Calu3 (cell line): ENCODE measurements at regions not wholly inside any gene's neighbourhood (a gene's known extent, or its start where the extent isn't known, plus 50 kb on each side); places are given as distances from the start of the nearest gene placed in this dataset.

Source experiments
- BruUV-seq: library from RNA; stranded (reverse); fragments of 400-500 nt; replicated peaks from 2 replicates; lab custom pipeline; 2021; lab: Mats Ljungman, UMichigan
- CTCF ChIA-PET: fragments of 300-600 bp; sonication (Branson Sonifier 250); formaldehyde crosslinking; loops from one replicate; lab custom pipeline; 2022; ENCODE audit warnings: antibody characterized with exemption; lab: Charles Lee
- DNase-seq: peaks from one replicate; pipeline ENCODE4 v3.0.0; 2022
- H3K27ac Mint-ChIP-seq: one replicate; pipeline ENCODE4 v1.8.0; 2022; ENCODE audit warnings: mixed read lengths; ENCODE audit not compliant: unreplicated experiment
- H3K27me3 Mint-ChIP-seq: one replicate; pipeline ENCODE4 v1.8.0; 2022; ENCODE audit warnings: mixed read lengths; ENCODE audit not compliant: unreplicated experiment
- H3K36me3 Mint-ChIP-seq: one replicate; pipeline ENCODE4 v1.8.0; 2022; ENCODE audit warnings: mild to moderate bottlenecking, moderate library complexity, mixed read lengths; ENCODE audit not compliant: insufficient read depth, unreplicated experiment
- H3K4me1 Mint-ChIP-seq: one replicate; pipeline ENCODE4 v1.8.0; 2022; ENCODE audit warnings: mild to moderate bottlenecking, low read depth, mixed read lengths; ENCODE audit not compliant: unreplicated experiment
- H3K4me3 Mint-ChIP-seq: one replicate; pipeline ENCODE4 v1.8.0; 2022; ENCODE audit warnings: mild to moderate bottlenecking, low read depth, moderate library complexity, mixed read lengths; ENCODE audit not compliant: unreplicated experiment
- H3K9me3 Mint-ChIP-seq: one replicate; pipeline ENCODE4 v1.8.0; 2022; ENCODE audit warnings: low read depth, mixed read lengths; ENCODE audit not compliant: unreplicated experiment
- CTCF ChIP-seq: fragments of 200-600 bp; IDR thresholded peaks from one replicate; pipeline ENCODE4 v1.8.0; 2022; ENCODE audit warnings: antibody characterized with exemption; ENCODE audit not compliant: unreplicated experiment
- intact Hi-C: fragments of 100-400 bp; cut with micrococcal nuclease; formaldehyde crosslinking; loops from one replicate; pipeline ENCODE4 v1.10.0; 2022; ENCODE audit not compliant: unreplicated experiment

GRCh38 chr2:66717973-66718372, 283.0 kb downstream of the MEIS1 start:
- CTCF ChIA-PET: no interaction called here
- H3K27me3 Mint-ChIP-seq: no peaks in the 10 kb centered on the region
- no peak overlapping the region for H3K4me3 Mint-ChIP-seq
- TF ChIP-seq CTCF: no peak
- no peaks in the 10 kb centered on the region for H3K4me1 Mint-ChIP-seq
- intact Hi-C loops: no loop called here
- BruUV-seq: no TSS peak
- no peak for DNase-seq
- H3K27ac Mint-ChIP-seq: no peak overlapping the region
- no peaks in the 10 kb centered on the region for H3K9me3 Mint-ChIP-seq
- no peaks in the 10 kb centered on the region for H3K36me3 Mint-ChIP-seq

- Mint-ChIP-seq H3K27ac (no peak overlapping the region), H3K4me1 (no peaks in the 10 kb centered on the region), H3K36me3 (no peaks in the 10 kb centered on the region), H3K27me3 (no peaks in the 10 kb centered on the region), H3K9me3 (no peaks in the 10 kb centered on the region), H3K4me3 (no peak overlapping the region)
- intact Hi-C loops: no loop called here
- CTCF ChIA-PET: no interaction called here
- TF ChIP-seq CTCF: no peak
- no TSS peak for BruUV-seq
- no peak for DNase-seq
Measured at GRCh38 chr2:66721776-66722175, 286.9 kb downstream of the MEIS1 start.

- Mint-ChIP-seq H3K4me1 (no peaks in the 10 kb centered on the region), H3K4me3 (no peak overlapping the region), H3K36me3 (no peaks in the 10 kb centered on the region)
Measured at GRCh38 chr2:66724241-66724640, 289.3 kb downstream of the MEIS1 start.

GRCh38 chr2:66729416-66730330, 294.7 kb downstream of the MEIS1 start:
- no peak for DNase-seq
- no TSS peak for BruUV-seq
- Mint-ChIP-seq H3K4me3 (no peak overlapping the region), H3K27me3 (no peaks in the 10 kb centered on the region), H3K4me1 (no peaks in the 10 kb centered on the region), H3K27ac (no peak overlapping the region), H3K9me3 (no peaks in the 10 kb centered on the region), H3K36me3 (no peaks in the 10 kb centered on the region)
- CTCF ChIA-PET: no interaction called here
- intact Hi-C loops: no loop called here
- TF ChIP-seq CTCF: no peak

More at GRCh38 chr2:66724241-66724640, 289.3 kb downstream of the MEIS1 start:
- CTCF ChIA-PET: interaction anchor here (0.6 kb wide), 1 partner anchor 260 kb away, joined by 3 read pairs; no protein-coding TSS in a partner anchor
- intact Hi-C loops: no loop called here
- Mint-ChIP-seq H3K27me3 (no peaks in the 10 kb centered on the region), H3K9me3 (no peaks in the 10 kb centered on the region), H3K27ac (no peak overlapping the region)
- TF ChIP-seq CTCF: no peak
- DNase-seq: no peak
- BruUV-seq: no TSS peak
